ENCODE measurements at regions not wholly inside any gene's neighbourhood (a gene's known extent, or its start where the extent isn't known, plus 50 kb on each side); places are given as distances from the start of the nearest gene placed in this dataset.

DNA sequence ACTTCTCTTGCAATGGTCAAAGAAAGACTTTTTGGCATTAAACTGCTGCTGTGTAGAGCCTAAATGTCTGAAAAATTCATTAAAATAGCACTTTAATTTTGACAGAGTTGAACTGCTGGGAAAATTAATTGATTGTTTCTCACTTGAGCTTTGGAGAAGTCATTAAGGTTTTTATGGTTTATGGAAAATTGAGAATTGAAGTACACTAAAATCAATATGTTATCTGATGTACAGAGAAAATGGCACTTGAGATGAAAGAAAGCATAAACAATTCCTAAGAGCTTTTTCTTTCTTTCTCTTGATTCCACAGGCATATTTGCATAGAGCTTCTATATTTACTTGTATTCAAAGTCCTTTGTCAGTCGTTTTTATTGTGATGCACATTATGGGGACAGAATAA lies 188.5 kb upstream of the CAND1 start:
- TF ChIP-seq, protein P1, sequence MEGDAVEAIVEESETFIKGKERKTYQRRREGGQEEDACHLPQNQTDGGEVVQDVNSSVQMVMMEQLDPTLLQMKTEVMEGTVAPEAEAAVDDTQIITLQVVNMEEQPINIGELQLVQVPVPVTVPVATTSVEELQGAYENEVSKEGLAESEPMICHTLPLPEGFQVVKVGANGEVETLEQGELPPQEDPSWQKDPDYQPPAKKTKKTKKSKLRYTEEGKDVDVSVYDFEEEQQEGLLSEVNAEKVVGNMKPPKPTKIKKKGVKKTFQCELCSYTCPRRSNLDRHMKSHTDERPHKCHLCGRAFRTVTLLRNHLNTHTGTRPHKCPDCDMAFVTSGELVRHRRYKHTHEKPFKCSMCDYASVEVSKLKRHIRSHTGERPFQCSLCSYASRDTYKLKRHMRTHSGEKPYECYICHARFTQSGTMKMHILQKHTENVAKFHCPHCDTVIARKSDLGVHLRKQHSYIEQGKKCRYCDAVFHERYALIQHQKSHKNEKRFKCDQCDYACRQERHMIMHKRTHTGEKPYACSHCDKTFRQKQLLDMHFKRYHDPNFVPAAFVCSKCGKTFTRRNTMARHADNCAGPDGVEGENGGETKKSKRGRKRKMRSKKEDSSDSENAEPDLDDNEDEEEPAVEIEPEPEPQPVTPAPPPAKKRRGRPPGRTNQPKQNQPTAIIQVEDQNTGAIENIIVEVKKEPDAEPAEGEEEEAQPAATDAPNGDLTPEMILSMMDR (IDR thresholded peaks at IDR 0.05), result no peak
- TF ChIP-seq, protein P2, sequence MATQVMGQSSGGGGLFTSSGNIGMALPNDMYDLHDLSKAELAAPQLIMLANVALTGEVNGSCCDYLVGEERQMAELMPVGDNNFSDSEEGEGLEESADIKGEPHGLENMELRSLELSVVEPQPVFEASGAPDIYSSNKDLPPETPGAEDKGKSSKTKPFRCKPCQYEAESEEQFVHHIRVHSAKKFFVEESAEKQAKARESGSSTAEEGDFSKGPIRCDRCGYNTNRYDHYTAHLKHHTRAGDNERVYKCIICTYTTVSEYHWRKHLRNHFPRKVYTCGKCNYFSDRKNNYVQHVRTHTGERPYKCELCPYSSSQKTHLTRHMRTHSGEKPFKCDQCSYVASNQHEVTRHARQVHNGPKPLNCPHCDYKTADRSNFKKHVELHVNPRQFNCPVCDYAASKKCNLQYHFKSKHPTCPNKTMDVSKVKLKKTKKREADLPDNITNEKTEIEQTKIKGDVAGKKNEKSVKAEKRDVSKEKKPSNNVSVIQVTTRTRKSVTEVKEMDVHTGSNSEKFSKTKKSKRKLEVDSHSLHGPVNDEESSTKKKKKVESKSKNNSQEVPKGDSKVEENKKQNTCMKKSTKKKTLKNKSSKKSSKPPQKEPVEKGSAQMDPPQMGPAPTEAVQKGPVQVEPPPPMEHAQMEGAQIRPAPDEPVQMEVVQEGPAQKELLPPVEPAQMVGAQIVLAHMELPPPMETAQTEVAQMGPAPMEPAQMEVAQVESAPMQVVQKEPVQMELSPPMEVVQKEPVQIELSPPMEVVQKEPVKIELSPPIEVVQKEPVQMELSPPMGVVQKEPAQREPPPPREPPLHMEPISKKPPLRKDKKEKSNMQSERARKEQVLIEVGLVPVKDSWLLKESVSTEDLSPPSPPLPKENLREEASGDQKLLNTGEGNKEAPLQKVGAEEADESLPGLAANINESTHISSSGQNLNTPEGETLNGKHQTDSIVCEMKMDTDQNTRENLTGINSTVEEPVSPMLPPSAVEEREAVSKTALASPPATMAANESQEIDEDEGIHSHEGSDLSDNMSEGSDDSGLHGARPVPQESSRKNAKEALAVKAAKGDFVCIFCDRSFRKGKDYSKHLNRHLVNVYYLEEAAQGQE (IDR thresholded peaks at IDR 0.05; ENCODE audit: insufficient read depth in 1 of 2, low read depth in 2 of 2, low read length in 1 of 2), result no peak

Data from Panc1 (cell line).